Motor neuron (in vitro differentiated cells): ENCODE measurements at regions not wholly inside any gene's neighbourhood (a gene's known extent, or its start where the extent isn't known, plus 50 kb on each side); places are given as distances from the start of the nearest gene placed in this dataset.

Experiments
- ATAC-seq, 8 experiments: fragments of 200-7000 bp; cut with Tn5 transposase; replicated peaks in 6 of 8; 2 replicates each; pipeline ENCODE4 v1.8.0; 2021; ENCODE audit warnings: mild to moderate bottlenecking in 8 of 8, moderate library complexity in 8 of 8
- H3K27ac ChIP-seq, 2 donors: fragments of 250-450 bp; sonication (Bioruptor Pico); 2 replicates each; pipeline ENCODE4 v1.9.0; 2021; ENCODE audit warnings: antibody characterized with exemption in 2 of 2, mild to moderate bottlenecking in 2 of 2, moderate library complexity in 1 of 2
- H3K4me1 ChIP-seq, 2 donors: fragments of 250-450 bp; sonication (Bioruptor Pico); replicated peaks in 1 of 2; 2 replicates each; pipeline ENCODE4 v1.6.1; 2021; ENCODE audit warnings: antibody characterized with exemption in 2 of 2, mild to moderate bottlenecking in 2 of 2, moderate library complexity in 1 of 2
- H3K4me3 ChIP-seq, 5 donors: fragments of 250-450 bp; sonication (Bioruptor Pico); 2 replicates each; pipeline ENCODE4 v1.9.0; 2021; ENCODE audit warnings: antibody characterized with exemption in 5 of 5, mild to moderate bottlenecking in 5 of 5, moderate library complexity in 4 of 5
- WGBS, 10 experiments: fragments of 450-650 bp; shearing (Covaris generic); methylation state at CpG; one replicate each; pipeline ENCODE4 v1.0.0; 2022; 5-methylcytosine and 5-hydroxymethylcytosine counted together
- in situ Hi-C, 9 experiments: fragments of 400-800 bp; cut with MboI; loops; one replicate each; pipeline ENCODE4 v1.15.0; 2021; ENCODE audit warnings: low sequenced_read_pairs in 9 of 9, low pct_unique_long_range_greater_than_20kb in 2 of 9; ENCODE audit not compliant: unreplicated experiment in 9 of 9

- no peak overlapping the region for H3K27ac ChIP-seq
- H3K4me1 ChIP-seq: no peaks in the 10 kb centered on the region
- peak in 2 of 8 experiments; percentile 97 to 99 for ATAC-seq
- in situ Hi-C loops: loop anchor here in 3 of 9 experiments (25.0 kb wide), 1 partner anchor 968 kb away; the partner anchor contains the start of gene BDNF (in 3 of the 3)
- 44 to 93% (median 83%) methylated on average over 1 to 3 of the region's 3 CpGs for WGBS, 10 experiments
- no peak overlapping the region for H3K4me3 ChIP-seq
Measured at GRCh38 chr11:28679795-28680468, 571.7 kb downstream of the METTL15 start.

- WGBS, 10 experiments: 40 to 100% (median 85%) methylated on average over 1 of the region's 1 CpG; no CpG with 5 or more reads in 2 of the 10 experiments
- H3K4me3 ChIP-seq: no peak overlapping the region
- in situ Hi-C loops: loop anchor here in 3 of 9 experiments (25.0 kb wide), 1 partner anchor 965 kb away; the partner anchor contains the start of gene BDNF (in 3 of the 3)
- peaks cover 7 to 8% of the 10 kb centered on the region in 2 donors for H3K4me1 ChIP-seq
- ATAC-seq: no peak
- no peak overlapping the region for H3K27ac ChIP-seq
Measured at GRCh38 chr11:28677721-28678120, 569.5 kb downstream of the METTL15 start.

- H3K27ac ChIP-seq: no peak overlapping the region
- in situ Hi-C loops: loop anchor here in 3 of 9 experiments (25.0 kb wide), 1 partner anchor 963 kb away; the partner anchor contains the start of gene BDNF (in 3 of the 3)
- H3K4me3 ChIP-seq: no peak overlapping the region
- 20 to 100% (median 89%) methylated on average over 1 to 2 of the region's 2 CpGs; no CpG with 5 or more reads in 2 of the 10 experiments for WGBS, 10 experiments
- no peak for ATAC-seq
- peaks cover 8 to 11% of the 10 kb centered on the region in 2 donors for H3K4me1 ChIP-seq
Measured at GRCh38 chr11:28675183-28675582, 567.0 kb downstream of the METTL15 start.

- in situ Hi-C loops: loop anchor here in 3 of 9 experiments (25.0 kb wide), 1 partner anchor 962 kb away; the partner anchor contains the start of gene BDNF (in 3 of the 3)
- Histone ChIP-seq H3K4me3 (no peak overlapping the region), H3K4me1 (peaks cover 8 to 11% of the 10 kb centered on the region in 2 donors), H3K27ac (no peak overlapping the region)
- 17 to 77% (median 45%) methylated on average over 1 to 6 of the region's 7 CpGs; no CpG with 5 or more reads in 2 of the 10 experiments for WGBS, 10 experiments
- peak; percentile 77 to 95 (median 90) for ATAC-seq
Measured at GRCh38 chr11:28674433-28675103, 566.4 kb downstream of the METTL15 start.

- 0 to 100% (median 78%) methylated on average over 1 to 11 of the region's 11 CpGs; no CpG with 5 or more reads in 1 of the 10 experiments for WGBS, 10 experiments
- Histone ChIP-seq H3K4me3 (no peak overlapping the region), H3K4me1 (peaks cover 8 to 11% of the 10 kb centered on the region in 2 donors), H3K27ac (no peak overlapping the region)
- in situ Hi-C loops: no loop called here
- peak in 2 of 8 experiments; percentile 63 to 71 for ATAC-seq
Measured at GRCh38 chr11:28673691-28674432, 565.7 kb downstream of the METTL15 start.

- in situ Hi-C loops: no loop called here
- peak in 5 of 8 experiments; percentile 40 to 76 (median 51) for ATAC-seq
- H3K4me1 ChIP-seq: peaks cover 8 to 11% of the 10 kb centered on the region in 2 donors
- no peak overlapping the region for H3K4me3 ChIP-seq
- no peak overlapping the region for H3K27ac ChIP-seq
- 20 to 70% (median 50%) methylated on average over 1 to 4 of the region's 4 CpGs; no CpG with 5 or more reads in 3 of the 10 experiments for WGBS, 10 experiments
Measured at GRCh38 chr11:28671274-28671673, 563.1 kb downstream of the METTL15 start.

GRCh38 chr11:28666632-28667031, 558.4 kb downstream of the METTL15 start:
- Histone ChIP-seq H3K4me1 (peaks cover 0 to 4% of the 10 kb centered on the region in 2 donors), H3K4me3 (no peak overlapping the region), H3K27ac (no peak overlapping the region)
- in situ Hi-C loops: no loop called here
- whole genome bisulfite sequencing, 10 experiments: 4 to 86% (median 48%) methylated on average over 1 to 6 of the region's 6 CpGs; no CpG with 5 or more reads in 2 of the 10 experiments
- no peak for ATAC-seq

GRCh38 chr11:28659716-28660348, 551.6 kb downstream of the METTL15 start:
- 40 to 100% (median 100%) methylated on average over 1 of the region's 1 CpG; no CpG with 5 or more reads in 2 of the 10 experiments for WGBS, 10 experiments
- in situ Hi-C loops: no loop called here

GRCh38 chr11:28657378-28658030, 549.3 kb downstream of the METTL15 start:
- H3K4me1 ChIP-seq: no peaks in the 10 kb centered on the region
- in situ Hi-C loops: no loop called here

More at GRCh38 chr11:28659716-28660348, 551.6 kb downstream of the METTL15 start:
- Histone ChIP-seq H3K4me1 (no peaks in the 10 kb centered on the region), H3K4me3 (no peak overlapping the region), H3K27ac (no peak overlapping the region)
- no peak for ATAC-seq

GRCh38 chr11:28654191-28654590, 546.0 kb downstream of the METTL15 start:
- no peak for ATAC-seq
- H3K27ac ChIP-seq: no peak overlapping the region
- no peak overlapping the region for H3K4me3 ChIP-seq
- in situ Hi-C loops: no loop called here
- no peaks in the 10 kb centered on the region for H3K4me1 ChIP-seq
- 30 to 100% (median 70%) methylated on average over 1 to 3 of the region's 3 CpGs; no CpG with 5 or more reads in 1 of the 10 experiments for WGBS, 10 experiments

More at GRCh38 chr11:28657378-28658030, 549.3 kb downstream of the METTL15 start:
- H3K4me3 ChIP-seq: no peak overlapping the region
- WGBS, 10 experiments: 17 to 100% (median 58%) methylated on average over 2 to 5 of the region's 5 CpGs; no CpG with 5 or more reads in 2 of the 10 experiments
- H3K27ac ChIP-seq: no peak overlapping the region
- no peak for ATAC-seq

- Histone ChIP-seq H3K27ac (no peak overlapping the region), H3K4me1 (no peaks in the 10 kb centered on the region), H3K4me3 (no peak overlapping the region)
- 44 to 100% (median 78%) methylated on average over 2 to 5 of the region's 5 CpGs; no CpG with 5 or more reads in 1 of the 10 experiments for WGBS, 10 experiments
- ATAC-seq: no peak
- in situ Hi-C loops: no loop called here
Measured at GRCh38 chr11:28649922-28650321, 541.7 kb downstream of the METTL15 start.

- no peak overlapping the region for H3K4me3 ChIP-seq
- ATAC-seq: no peak
- H3K4me1 ChIP-seq: no peaks in the 10 kb centered on the region
- no peak overlapping the region for H3K27ac ChIP-seq
- WGBS, 10 experiments: 0 to 100% (median 74%) methylated on average over 1 to 2 of the region's 2 CpGs; no CpG with 5 or more reads in 2 of the 10 experiments
- in situ Hi-C loops: no loop called here
Measured at GRCh38 chr11:28636566-28636965, 528.4 kb downstream of the METTL15 start.
